ENCODE measurements at regions not wholly inside any gene's neighbourhood (a gene's known extent, or its start where the extent isn't known, plus 50 kb on each side); places are given as distances from the start of the nearest gene placed in this dataset.
A peak's percentile ranks its signal among the peaks of the same experiment; 100 is the strongest.

GRCh38 chr17:33750943-33751701, 458.0 kb upstream of the ASIC2 start:
- peaks cover 4 to 11% of the 10 kb centered on the region in 2 donors for H3K9me3 ChIP-seq
- no peaks in the 10 kb centered on the region for H3K27me3 ChIP-seq
- peak; percentile 75 for DNase-seq (ENCODE audit: low spot score)
- no peaks in the 10 kb centered on the region for H3K4me1 ChIP-seq
- no peaks in the 10 kb centered on the region for H3K36me3 ChIP-seq
- no peak overlapping the region for H3K27ac ChIP-seq
- TF ChIP-seq CTCF (IDR thresholded peaks at IDR 0.05) = peak; percentile 93 to 97
- no peak overlapping the region for H3K4me3 ChIP-seq

- H3K27me3 ChIP-seq = no peaks in the 10 kb centered on the region
- no peak for TF ChIP-seq CTCF (IDR thresholded peaks at IDR 0.05)
- H3K4me1 ChIP-seq = no peaks in the 10 kb centered on the region
- no peaks in the 10 kb centered on the region for H3K36me3 ChIP-seq
- H3K9me3 ChIP-seq = peaks cover 4 to 16% of the 10 kb centered on the region in 2 donors
- H3K27ac ChIP-seq = no peak overlapping the region
- H3K4me3 ChIP-seq = no peak overlapping the region
- DNase-seq (ENCODE audit: low spot score) = no peak
Measured at GRCh38 chr17:33751702-33752065, 458.6 kb upstream of the ASIC2 start.

GRCh38 chr17:33753452-33753851, 460.4 kb upstream of the ASIC2 start:
- Histone ChIP-seq H3K27ac (no peak overlapping the region), H3K27me3 (no peaks in the 10 kb centered on the region), H3K4me1 (no peaks in the 10 kb centered on the region), H3K36me3 (no peaks in the 10 kb centered on the region), H3K4me3 (no peak overlapping the region), H3K9me3 (peaks cover 4 to 16% of the 10 kb centered on the region in 2 donors)
- no peak for TF ChIP-seq CTCF (IDR thresholded peaks at IDR 0.05)
- no peak for DNase-seq (ENCODE audit: low spot score)

GRCh38 chr17:33756021-33756420, 462.9 kb upstream of the ASIC2 start:
- Histone ChIP-seq H3K4me3 (no peak overlapping the region), H3K27me3 (no peaks in the 10 kb centered on the region)

GRCh38 chr17:33765871-33766270, 472.8 kb upstream of the ASIC2 start:
- Histone ChIP-seq H3K9me3 (no peaks in the 10 kb centered on the region), H3K4me3 (no peak overlapping the region), H3K27me3 (no peaks in the 10 kb centered on the region), H3K36me3 (no peaks in the 10 kb centered on the region), H3K4me1 (no peaks in the 10 kb centered on the region), H3K27ac (no peak overlapping the region)
- DNase-seq (ENCODE audit: low spot score) = no peak
- TF ChIP-seq CTCF (IDR thresholded peaks at IDR 0.05) = no peak

More at GRCh38 chr17:33756021-33756420, 462.9 kb upstream of the ASIC2 start:
- DNase-seq (ENCODE audit: low spot score) = no peak
- H3K4me1 ChIP-seq = no peaks in the 10 kb centered on the region
- no peaks in the 10 kb centered on the region for H3K36me3 ChIP-seq
- H3K9me3 ChIP-seq = peaks cover 4 to 16% of the 10 kb centered on the region in 2 donors
- no peak overlapping the region for H3K27ac ChIP-seq
- no peak for TF ChIP-seq CTCF (IDR thresholded peaks at IDR 0.05)

- no peak for DNase-seq (ENCODE audit: low spot score)
- H3K36me3 ChIP-seq = no peaks in the 10 kb centered on the region
- H3K4me3 ChIP-seq = no peak overlapping the region
- no peaks in the 10 kb centered on the region for H3K27me3 ChIP-seq
- no peak overlapping the region for H3K27ac ChIP-seq
- TF ChIP-seq CTCF (IDR thresholded peaks at IDR 0.05) = no peak
- no peaks in the 10 kb centered on the region for H3K4me1 ChIP-seq
- H3K9me3 ChIP-seq = no peaks in the 10 kb centered on the region
Measured at GRCh38 chr17:33766721-33767120, 473.6 kb upstream of the ASIC2 start.
